ENCODE measurements at regions not wholly inside any gene's neighbourhood (a gene's known extent, or its start where the extent isn't known, plus 50 kb on each side); places are given as distances from the start of the nearest gene placed in this dataset.

DNA sequence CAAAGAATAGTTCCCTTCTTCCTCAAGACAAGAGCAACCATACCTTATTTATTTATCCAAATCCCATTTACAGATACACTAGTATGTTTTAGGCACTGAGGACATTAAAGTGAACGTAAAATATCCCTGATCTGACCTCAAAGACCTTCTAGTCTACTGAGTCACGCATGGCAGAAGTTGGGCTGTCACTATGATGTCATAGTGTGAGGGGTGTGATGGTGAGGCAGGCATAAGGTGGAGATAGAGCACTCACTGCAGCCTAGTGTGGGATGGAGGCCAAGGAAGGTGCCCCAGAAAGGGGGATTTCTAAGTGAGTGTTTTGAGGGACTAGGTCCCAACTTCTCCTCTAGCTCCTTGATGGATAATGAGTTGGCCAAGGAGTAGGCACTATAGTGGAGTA lies 249.5 kb upstream of the SKOR2 start:
- no peaks in the 10 kb centered on the region for H3K36me3 ChIP-seq
- intact Hi-C loops (cut with DNase I), result no loop called here
- DNase-seq (ENCODE audit: low spot score in 2 of 2), result no peak
- H3K27me3 ChIP-seq, result no peaks in the 10 kb centered on the region
- no peaks in the 10 kb centered on the region for H3K4me1 ChIP-seq
- no peak overlapping the region for H3K4me3 ChIP-seq
- no peak overlapping the region for H3K27ac ChIP-seq
- H3K9me3 ChIP-seq, result no peaks in the 10 kb centered on the region
- TF ChIP-seq, protein P1, sequence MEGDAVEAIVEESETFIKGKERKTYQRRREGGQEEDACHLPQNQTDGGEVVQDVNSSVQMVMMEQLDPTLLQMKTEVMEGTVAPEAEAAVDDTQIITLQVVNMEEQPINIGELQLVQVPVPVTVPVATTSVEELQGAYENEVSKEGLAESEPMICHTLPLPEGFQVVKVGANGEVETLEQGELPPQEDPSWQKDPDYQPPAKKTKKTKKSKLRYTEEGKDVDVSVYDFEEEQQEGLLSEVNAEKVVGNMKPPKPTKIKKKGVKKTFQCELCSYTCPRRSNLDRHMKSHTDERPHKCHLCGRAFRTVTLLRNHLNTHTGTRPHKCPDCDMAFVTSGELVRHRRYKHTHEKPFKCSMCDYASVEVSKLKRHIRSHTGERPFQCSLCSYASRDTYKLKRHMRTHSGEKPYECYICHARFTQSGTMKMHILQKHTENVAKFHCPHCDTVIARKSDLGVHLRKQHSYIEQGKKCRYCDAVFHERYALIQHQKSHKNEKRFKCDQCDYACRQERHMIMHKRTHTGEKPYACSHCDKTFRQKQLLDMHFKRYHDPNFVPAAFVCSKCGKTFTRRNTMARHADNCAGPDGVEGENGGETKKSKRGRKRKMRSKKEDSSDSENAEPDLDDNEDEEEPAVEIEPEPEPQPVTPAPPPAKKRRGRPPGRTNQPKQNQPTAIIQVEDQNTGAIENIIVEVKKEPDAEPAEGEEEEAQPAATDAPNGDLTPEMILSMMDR (IDR thresholded peaks at IDR 0.05), result no peak

DNA sequence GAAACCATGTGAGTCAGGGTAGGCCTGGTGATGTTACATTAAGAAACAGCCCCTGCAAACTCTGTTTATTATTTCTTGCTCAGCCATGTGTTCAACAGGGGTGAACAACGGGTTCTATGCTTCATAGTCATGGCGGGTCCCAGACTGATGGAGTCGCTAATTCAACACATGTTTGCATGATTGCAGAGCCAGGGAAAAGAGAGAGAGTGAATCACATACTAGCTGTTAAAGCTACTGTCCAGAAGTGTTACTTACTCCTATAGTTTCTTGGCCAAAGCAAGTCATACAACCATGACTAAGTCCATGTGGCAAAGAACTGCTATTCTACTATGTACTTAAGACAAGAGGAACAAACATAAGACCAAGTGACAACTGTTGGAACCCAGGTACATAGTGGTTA lies 241.2 kb upstream of the SKOR2 start:
- Histone ChIP-seq H3K4me3 (no peak overlapping the region), H3K4me1 (no peaks in the 10 kb centered on the region), H3K9me3 (no peaks in the 10 kb centered on the region), H3K36me3 (no peaks in the 10 kb centered on the region), H3K27ac (no peak overlapping the region), H3K27me3 (no peaks in the 10 kb centered on the region)
- DNase-seq (ENCODE audit: low spot score in 2 of 2), result no peak
- intact Hi-C loops (cut with DNase I), result no loop called here
- TF ChIP-seq, protein P1 (IDR thresholded peaks at IDR 0.05), result no peak

DNA sequence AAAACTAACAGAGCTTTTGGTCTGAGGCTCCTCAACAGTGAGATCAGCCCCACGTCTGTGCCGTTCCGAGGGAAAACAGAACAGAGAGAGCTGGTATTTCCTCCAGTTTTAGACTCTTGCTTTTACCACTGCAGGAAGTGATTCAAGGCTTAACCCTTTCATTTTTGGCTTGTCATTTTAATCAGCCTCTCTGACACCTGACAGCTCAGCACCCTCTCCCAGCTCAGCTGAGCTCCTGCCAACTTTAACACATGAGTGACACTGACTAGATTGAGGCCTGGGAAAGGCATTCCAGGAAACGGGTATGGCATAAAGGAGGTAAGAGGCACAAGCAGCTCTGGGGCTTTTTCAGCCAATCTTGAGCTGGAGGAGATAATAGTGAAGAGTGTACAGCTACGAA lies 239.4 kb upstream of the SKOR2 start:
- no peaks in the 10 kb centered on the region for H3K27me3 ChIP-seq
- H3K4me1 ChIP-seq, result no peaks in the 10 kb centered on the region
- TF ChIP-seq, protein P1 (IDR thresholded peaks at IDR 0.05), result no peak
- H3K4me3 ChIP-seq, result no peak overlapping the region
- DNase-seq (ENCODE audit: low spot score in 2 of 2), result no peak
- H3K9me3 ChIP-seq, result no peaks in the 10 kb centered on the region
- no peak overlapping the region for H3K27ac ChIP-seq
- intact Hi-C loops (cut with DNase I), result no loop called here
- no peaks in the 10 kb centered on the region for H3K36me3 ChIP-seq

DNA sequence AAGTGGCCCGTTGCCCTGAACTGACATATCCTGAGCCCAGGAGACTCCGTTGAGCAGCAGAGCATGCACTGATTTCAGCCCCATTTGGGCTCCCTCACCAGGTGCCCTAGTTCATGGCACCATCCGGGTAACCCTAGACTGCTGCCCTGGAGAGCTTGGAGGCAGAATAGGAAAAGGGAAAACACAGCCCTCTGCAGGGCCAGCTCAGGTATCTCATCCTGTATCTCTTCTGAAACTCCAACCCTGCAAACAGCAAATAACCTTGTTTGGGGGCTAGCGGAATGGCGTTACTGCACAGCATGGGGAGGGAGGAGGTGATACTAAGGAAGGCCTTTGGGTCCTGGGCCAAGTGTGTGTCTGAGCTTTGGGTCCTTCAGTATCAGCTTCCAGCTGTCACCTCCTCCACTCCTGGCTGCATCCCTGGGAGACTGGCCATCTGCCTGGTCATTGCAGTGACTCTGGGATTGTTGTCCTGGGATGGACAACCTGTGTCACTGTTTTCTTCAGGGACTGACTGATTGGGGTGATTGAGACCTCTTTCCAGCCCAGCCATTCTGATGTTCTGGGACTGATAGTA lies 233.8 kb upstream of the SKOR2 start:
- Histone ChIP-seq H3K9me3 (no peaks in the 10 kb centered on the region), H3K36me3 (no peaks in the 10 kb centered on the region), H3K4me1 (no peaks in the 10 kb centered on the region), H3K4me3 (no peak overlapping the region), H3K27ac (no peak overlapping the region), H3K27me3 (no peaks in the 10 kb centered on the region)
- DNase-seq (ENCODE audit: low spot score in 2 of 2), result no peak
- TF ChIP-seq, protein P1 (IDR thresholded peaks at IDR 0.05), result no peak
- intact Hi-C loops (cut with DNase I), result no loop called here

DNA sequence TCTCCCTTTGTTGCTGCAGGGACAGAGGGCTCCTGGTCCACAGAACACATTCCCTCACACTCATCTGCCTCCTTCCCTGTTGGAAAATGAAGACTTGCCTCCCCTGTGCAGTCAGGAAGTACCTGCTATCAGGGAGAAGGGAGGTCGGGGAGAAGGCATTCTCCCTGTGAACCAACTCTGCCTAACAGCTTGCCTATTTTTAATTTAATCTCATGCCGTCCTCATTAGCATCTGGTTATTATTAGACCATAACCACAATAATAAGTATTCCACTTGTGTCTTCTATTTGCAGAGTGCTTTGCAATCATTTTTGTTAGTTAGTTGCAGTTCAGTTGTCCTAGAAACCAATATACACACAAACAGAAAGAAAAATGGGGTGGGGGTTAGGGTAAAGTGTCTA lies 232.6 kb upstream of the SKOR2 start:
- no peaks in the 10 kb centered on the region for H3K36me3 ChIP-seq
- intact Hi-C loops (cut with DNase I), result no loop called here
- no peaks in the 10 kb centered on the region for H3K27me3 ChIP-seq
- no peak overlapping the region for H3K27ac ChIP-seq
- no peak overlapping the region for H3K4me3 ChIP-seq
- H3K9me3 ChIP-seq, result no peaks in the 10 kb centered on the region
- H3K4me1 ChIP-seq, result no peaks in the 10 kb centered on the region
- TF ChIP-seq, protein P1 (IDR thresholded peaks at IDR 0.05), result no peak
- no peak for DNase-seq (ENCODE audit: low spot score in 2 of 2)

DNA sequence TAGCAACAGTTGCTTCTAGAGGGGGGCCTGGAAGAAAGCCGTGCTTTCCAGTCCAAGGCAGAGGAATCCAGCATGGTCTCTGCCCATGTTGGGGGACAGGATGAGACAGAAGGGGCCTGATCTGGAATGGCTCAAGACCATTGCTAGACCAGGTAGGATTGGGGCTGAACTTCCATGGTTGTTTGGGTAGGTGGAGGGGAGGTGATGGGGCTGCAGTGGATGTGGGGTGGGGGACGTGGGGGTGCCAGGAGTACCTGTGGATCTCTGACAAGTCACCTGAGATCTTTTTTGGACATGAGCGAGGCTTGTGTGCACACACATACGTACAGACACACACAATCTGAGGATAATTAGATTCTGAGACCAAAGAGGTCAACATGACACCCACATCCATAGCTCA lies 228.7 kb upstream of the SKOR2 start:
- intact Hi-C loops (cut with DNase I), result no loop called here
- no peaks in the 10 kb centered on the region for H3K36me3 ChIP-seq
- no peaks in the 10 kb centered on the region for H3K27me3 ChIP-seq
- TF ChIP-seq, protein P1 (IDR thresholded peaks at IDR 0.05), result no peak
- no peak overlapping the region for H3K4me3 ChIP-seq
- DNase-seq (ENCODE audit: low spot score in 2 of 2), result no peak
- no peak overlapping the region for H3K27ac ChIP-seq
- no peaks in the 10 kb centered on the region for H3K4me1 ChIP-seq
- H3K9me3 ChIP-seq, result no peaks in the 10 kb centered on the region

Measured in ascending aorta (tissue), 2 donors.